CD1c-positive myeloid dendritic cell (primary cell): ENCODE measurements at regions not wholly inside any gene's neighbourhood (a gene's known extent, or its start where the extent isn't known, plus 50 kb on each side); places are given as distances from the start of the nearest gene placed in this dataset.

Experiments
- DNase-seq: peaks from one replicate; pipeline ENCODE4 v3.0.0-alpha.2; 2016; ENCODE audit errors: extremely low spot score

- DNase-seq: no peak
Measured at GRCh38 chr2:237150186-237150585, 64.5 kb downstream of the COPS8 start.

DNA sequence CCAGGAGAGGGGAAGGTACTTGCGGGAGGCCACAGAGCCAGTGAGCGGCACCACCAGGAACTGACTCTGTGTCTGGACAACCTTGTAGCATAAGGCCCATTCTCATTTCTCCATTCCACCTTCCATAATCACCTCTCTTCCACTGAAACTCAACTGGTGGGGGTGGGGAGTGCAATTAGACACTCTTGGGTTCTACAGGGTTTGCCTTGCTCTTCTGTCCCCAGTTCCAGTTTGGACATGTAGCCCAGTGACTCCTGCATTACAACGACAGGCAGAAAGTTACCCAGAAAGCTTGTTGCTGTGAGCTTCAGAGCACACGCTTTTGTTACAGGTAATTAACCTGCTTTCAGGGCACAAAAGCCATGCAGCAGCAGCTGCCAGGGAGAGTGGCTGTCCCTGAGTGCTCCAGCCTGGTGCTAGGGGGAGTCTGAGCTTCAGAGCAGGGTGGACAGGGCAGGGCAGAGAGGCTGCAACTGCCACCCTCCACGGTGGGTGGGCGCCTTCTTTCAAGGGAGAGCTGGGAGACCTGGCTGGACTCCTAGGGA lies 65.2 kb downstream of the COPS8 start:
- DNase-seq: no peak

- DNase-seq: no peak
Measured at GRCh38 chr2:237152361-237152760, 66.7 kb downstream of the COPS8 start.

GRCh38 chr2:237153181-237153580 lies 67.5 kb downstream of the COPS8 start:
- no peak for DNase-seq

- peak; percentile 47 for DNase-seq
Measured at GRCh38 chr2:237154082-237154638, 68.5 kb downstream of the COPS8 start.

GRCh38 chr2:237154884-237155851 lies 69.5 kb downstream of the COPS8 start:
- DNase-seq: no peak

DNA sequence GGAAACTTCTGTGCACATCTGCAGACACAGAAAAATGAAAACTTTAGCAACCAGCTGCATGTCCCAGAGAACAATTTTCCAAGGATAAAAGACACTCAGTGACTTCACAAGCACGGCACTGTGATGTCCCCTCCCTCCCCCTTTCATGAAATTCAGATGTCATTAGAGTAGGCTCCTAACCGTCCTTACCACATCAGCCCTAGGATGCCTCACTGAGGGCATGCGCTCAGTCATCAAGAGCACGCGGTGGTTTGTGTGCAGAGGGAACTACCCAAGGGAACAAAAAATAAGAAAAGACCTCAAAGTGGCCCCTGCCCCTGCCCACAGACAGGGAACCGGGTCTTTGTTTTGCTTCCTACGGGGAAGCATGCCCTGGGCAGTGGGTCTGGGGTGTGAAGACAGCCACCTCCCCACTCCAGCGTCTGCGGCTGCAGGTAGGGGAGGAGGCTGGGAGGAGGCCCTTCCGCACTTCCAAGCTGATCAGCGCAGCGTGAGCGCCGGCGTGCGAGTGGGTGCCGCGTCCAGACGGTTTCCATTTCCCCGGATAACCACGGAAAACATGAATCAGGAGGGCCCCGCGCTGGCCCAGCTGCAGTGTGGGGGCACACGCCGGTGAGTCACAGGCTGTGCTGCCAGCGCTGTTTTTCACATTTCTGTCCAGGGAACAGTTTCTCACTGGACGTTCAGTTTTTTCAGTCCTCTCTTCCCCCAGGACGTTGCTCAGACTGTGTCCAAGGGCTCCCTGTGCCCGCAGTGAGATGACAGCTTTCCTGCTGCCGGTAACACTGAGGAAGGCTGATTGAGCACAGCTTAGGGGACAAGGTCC lies 70.6 kb downstream of the COPS8 start:
- peak; percentile 21 for DNase-seq

- DNase-seq: no peak
Measured at GRCh38 chr2:237156857-237157779, 71.4 kb downstream of the COPS8 start.

DNA sequence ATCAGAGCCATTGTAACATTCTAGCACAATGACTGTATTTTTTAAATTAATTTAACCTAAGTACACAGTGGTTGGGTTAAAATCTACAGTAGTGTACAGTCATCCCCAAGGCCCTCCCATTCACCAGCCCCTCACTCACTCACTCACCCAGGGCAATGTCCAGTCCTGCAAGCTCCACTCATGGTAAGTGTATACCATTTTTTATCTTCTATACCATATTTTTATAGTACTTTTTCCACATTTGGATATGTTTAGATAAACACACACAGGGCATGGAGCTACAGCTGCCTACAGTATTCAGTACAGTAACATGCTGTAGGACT lies 72.1 kb downstream of the COPS8 start:
- DNase-seq: no peak

- no peak for DNase-seq
Measured at GRCh38 chr2:237158194-237158593, 72.5 kb downstream of the COPS8 start.

GRCh38 chr2:237159006-237159911 lies 73.6 kb downstream of the COPS8 start:
- no peak for DNase-seq

DNA sequence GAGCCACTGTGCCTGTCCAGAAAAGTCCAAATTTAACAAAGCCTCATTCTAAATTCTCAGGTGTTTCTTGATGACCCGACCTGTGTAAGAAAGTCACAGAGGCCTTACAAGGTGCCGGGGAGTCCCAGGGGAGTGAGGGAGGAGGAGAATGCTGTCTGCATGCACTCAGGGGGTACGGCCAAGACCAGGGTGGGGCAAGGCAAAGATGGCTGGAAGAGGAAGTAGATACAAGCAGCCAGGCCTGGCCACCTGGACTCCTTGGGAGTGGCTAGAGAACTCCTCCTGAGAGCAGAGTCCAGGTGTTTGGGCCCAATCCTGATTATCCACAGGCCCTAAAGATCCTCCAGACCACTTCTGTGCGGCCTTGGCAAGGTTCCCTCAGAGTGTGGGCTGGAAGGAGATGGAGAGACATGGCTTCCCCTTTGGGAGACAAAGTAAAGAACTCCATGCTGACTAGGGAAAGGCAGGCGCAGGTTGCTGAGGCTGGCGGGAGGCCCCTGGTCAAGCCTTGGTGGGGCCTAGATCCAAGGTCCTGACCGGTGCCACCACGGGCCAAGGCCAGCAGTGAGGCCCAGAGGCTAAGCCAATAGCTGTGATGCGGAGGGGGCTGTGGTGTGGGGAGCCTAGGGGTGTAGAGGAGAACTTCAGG lies 74.7 kb downstream of the COPS8 start:
- DNase-seq: no peak

DNA sequence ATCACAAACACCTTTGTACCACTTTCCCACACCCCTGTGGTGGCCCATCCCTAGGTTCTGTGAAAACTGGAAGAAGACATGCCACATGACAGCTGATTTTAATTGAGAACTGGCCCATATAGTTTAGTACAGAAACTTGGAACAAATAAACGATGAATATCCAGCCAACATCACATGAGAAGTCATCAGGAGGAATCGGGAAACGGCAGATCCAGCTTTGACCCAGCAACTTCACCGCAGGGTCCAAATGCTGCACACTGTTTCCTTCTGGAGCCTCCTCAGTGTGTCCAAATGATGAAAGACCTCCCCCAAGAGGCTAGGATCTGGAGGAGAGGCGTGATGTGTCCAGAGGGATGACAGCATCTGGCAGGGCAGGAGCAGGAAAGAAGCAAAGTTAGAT lies 75.5 kb downstream of the COPS8 start:
- DNase-seq: no peak

DNA sequence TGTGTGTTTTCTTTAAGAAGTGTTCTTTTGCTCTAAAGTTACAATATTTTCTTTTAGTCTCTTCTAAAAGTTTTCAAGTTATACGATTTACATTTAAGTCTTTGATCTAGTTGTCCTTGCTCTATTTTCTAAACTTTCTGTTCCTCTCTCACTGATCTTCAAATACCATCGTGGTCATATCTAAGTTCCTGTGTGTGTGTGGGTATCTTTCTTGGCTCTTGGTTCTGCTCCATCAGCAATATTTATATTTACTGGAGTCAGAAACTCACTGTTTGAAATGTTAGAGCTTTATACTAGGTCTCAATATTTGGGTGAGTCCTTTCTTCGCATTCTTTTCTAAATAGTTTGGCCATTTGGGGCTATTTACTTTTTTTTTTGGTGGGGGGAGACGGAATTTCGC lies 77.3 kb downstream of the COPS8 start:
- no peak for DNase-seq

DNA sequence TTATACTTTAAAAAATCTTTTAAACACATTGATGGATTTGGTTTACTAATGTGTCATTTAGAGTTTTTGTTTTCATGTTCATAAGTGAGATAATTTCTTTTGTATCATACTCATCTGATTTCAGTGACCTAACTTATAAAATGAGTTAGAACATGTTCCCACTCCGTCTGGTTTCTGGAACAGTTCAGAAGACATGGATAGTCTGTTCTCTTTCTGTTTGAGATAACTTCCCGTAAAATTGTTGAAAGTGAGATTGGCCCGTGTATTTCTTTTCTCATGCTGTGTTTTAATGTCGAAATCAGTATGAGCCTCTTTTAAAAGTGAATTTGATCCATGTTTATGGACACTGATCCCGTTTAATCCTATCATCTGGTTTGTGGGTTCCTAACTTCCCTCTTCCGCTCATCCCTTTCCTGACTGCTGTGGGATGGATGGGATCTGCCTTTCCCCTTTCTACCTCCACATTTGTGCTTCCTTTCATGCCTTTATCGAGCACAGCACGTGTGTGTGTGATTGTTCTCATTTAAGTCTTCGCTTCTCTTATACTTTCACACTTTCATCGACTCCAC lies 78.9 kb downstream of the COPS8 start:
- no peak for DNase-seq

DNA sequence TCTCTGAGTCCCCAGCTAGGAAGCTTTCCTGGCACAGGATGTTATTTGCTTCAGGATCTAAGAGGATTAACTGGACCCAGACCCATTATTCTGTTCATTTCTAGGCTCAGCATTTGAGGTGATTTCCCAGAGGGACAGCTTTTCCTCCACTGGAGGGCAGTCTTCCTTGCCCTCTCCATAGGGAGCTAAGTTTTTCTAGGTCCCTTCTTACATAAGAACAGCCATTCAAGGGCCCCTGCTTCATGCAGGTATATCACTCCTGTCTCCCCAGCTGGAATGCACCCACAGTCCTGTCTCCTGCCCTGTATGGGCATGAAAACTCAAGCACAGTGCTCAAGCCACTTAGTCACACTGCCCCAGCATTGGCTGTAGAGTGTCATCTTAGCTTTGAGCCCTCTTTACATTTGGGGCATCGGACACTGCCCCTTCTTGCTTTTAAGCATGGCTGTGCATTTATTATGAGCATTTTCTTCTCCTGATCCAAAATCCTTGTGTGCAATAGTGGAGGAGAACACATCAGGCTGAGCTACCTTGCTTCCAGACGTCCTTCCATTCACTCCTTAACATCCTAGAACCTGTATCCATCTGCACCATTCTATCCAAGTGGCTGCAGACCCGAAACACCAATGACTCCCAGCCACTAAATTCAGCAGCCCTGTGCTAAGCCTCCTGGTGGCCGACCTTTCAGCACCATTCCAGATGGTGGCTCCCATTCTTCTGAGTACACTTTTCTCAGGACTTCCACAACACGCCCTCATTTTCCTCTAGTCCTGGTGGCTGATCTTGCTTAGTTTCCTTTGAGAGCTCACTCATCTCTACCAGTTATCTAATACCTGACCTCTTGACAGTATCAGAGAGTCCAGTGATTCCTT lies 80.0 kb downstream of the COPS8 start:
- no peak for DNase-seq

GRCh38 chr2:237167038-237167437 lies 81.3 kb downstream of the COPS8 start:
- no peak for DNase-seq

DNA sequence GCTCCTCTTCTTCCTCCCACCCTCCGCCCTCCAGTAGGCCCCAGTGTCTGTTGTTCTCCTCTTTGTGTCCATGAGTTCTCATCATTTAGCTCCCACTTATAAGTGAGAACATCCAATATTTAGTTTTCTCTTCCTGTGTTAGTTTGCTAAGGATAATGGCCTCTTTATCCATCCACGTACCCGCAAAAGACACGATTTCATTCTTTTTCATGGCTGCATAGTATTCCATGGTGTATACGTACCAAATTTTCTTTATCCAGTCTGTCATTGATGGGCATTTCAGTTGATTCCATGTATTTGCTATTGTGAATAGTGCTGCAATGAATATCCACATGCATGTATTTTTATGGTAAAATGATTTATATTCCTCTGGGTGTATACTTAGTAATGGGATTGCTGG lies 82.2 kb downstream of the COPS8 start:
- no peak for DNase-seq
